ENCODE measurements at regions not wholly inside any gene's neighbourhood (a gene's known extent, or its start where the extent isn't known, plus 50 kb on each side); places are given as distances from the start of the nearest gene placed in this dataset.

DNA sequence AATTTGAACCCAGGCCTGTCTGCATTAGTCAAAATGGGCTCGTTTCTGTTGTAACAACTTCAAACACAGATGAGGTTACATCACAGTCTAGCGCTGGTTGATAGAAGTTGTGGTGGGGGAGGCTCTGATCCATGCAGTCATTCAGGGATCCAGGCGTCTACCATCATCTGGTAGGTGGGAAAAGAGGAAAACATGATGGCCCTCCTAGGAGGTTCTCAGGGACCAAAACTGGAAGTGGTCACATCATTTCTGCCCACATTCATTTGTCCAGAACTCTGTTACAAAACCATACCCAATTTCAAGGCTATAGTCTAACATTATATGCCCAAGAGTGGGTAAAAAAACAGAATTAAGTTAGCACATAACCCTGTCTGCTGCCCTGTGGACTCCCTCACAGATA lies 135.1 kb downstream of the PHETA1 start:
- H3K36me3 ChIP-seq (ENCODE audit: control insufficient read depth in 2 of 4, insufficient read depth in 4 of 4, low read length in 3 of 4), result no peaks in the 10 kb centered on the region
- CTCF ChIA-PET (ENCODE audit: partially characterized antibody), result interaction anchor here (2.0 kb wide), 1 partner anchor 35 kb away, joined by 9 read pairs; no protein-coding TSS in a partner anchor
- H4K8ac ChIP-seq (ENCODE audit: extremely low read depth, insufficient read depth, low read length), result no peak overlapping the region
- H3K79me1 ChIP-seq (ENCODE audit: low read depth, low read length), result no peaks in the 10 kb centered on the region
- no peak overlapping the region for H2BK12ac ChIP-seq (ENCODE audit: low read depth, low read length)
- no peak overlapping the region for H3K56ac ChIP-seq (replicated peaks; ENCODE audit: insufficient read length, low read depth, low read length)
- no peak overlapping the region for H2BK20ac ChIP-seq (ENCODE audit: low read length)
- H2BK15ac ChIP-seq (ENCODE audit: low read length), result no peak overlapping the region
- H3K14ac ChIP-seq (ENCODE audit: insufficient read length), result no peak overlapping the region
- FAIRE-seq, result no peak
- H3K4me3 ChIP-seq (ENCODE audit: extremely low read depth in 1 of 4, insufficient read depth in 2 of 4, low read depth in 3 of 4, low read length in 4 of 4), result no peak overlapping the region
- no peak overlapping the region for H3K18ac ChIP-seq (ENCODE audit: extremely low read depth, low read length)
- no peak overlapping the region for H2BK120ac ChIP-seq (replicated peaks; ENCODE audit: low read depth, low read length)
- no peak overlapping the region for H3K9ac ChIP-seq (replicated peaks in 1 of 4; ENCODE audit: extremely low read depth in 1 of 4, low read depth in 3 of 4, low read length in 3 of 4)
- POLR2A ChIA-PET (ENCODE audit: partially characterized antibody), result interaction anchor here (1.2 kb wide), 1 partner anchor 10 kb away, joined by 3 read pairs; no protein-coding TSS in a partner anchor
- H3K27me3 ChIP-seq (replicated peaks in 1 of 4; ENCODE audit: control insufficient read depth in 3 of 4, extremely low read depth in 1 of 4, insufficient read depth in 3 of 4, low read length in 3 of 4), result no peaks in the 10 kb centered on the region; a peak in 1 of 7 replicates
- no peak overlapping the region for H2AK5ac ChIP-seq (ENCODE audit: low read depth, low read length)
- H2BK5ac ChIP-seq (ENCODE audit: low read depth, low read length), result no peak overlapping the region
- no peak overlapping the region for H3K4ac ChIP-seq (replicated peaks; ENCODE audit: insufficient read length, low read depth, low read length)
- no peak overlapping the region for H3K23ac ChIP-seq (ENCODE audit: insufficient read length)
- no peak for DNase-seq (ENCODE audit: low read depth in 1 of 2, low spot score in 2 of 2)
- no peak overlapping the region for H4K91ac ChIP-seq (replicated peaks; ENCODE audit: insufficient read length, low read length)
- TF ChIP-seq TAF1 (IDR thresholded peaks at IDR 0.05; ENCODE audit: low read depth, low read length), result no peak
- no peaks in the 10 kb centered on the region for H3K23me2 ChIP-seq (ENCODE audit: low read depth, low read length)
- 86% methylated on average over 3 of the region's 3 CpGs; no CpG with 5 or more reads in 1 of the 2 experiments for WGBS, 2 experiments (ENCODE audit: extremely low coverage in 1 of 2, insufficient coverage in 1 of 2, insufficient read length in 1 of 2, insufficient replicate concordance in 2 of 2, low coverage in 1 of 2, low lambda C conversion rate in 2 of 2, missing lambda C conversion rate in 1 of 2)
- H2AFZ ChIP-seq (ENCODE audit: low read length), result no peak overlapping the region
- H4K20me1 ChIP-seq (replicated peaks in 1 of 2; ENCODE audit: control insufficient read depth in 1 of 2, insufficient read depth in 2 of 2, low read length in 2 of 2), result no peaks in the 10 kb centered on the region
- H3K4me1 ChIP-seq (replicated peaks in 1 of 4; ENCODE audit: control insufficient read depth in 3 of 4, insufficient read depth in 4 of 4, low read length in 3 of 4), result no peaks in the 10 kb centered on the region; a peak in 1 of 7 replicates
- no peaks in the 10 kb centered on the region for H3K79me2 ChIP-seq (ENCODE audit: control insufficient read depth in 1 of 2, insufficient read depth in 2 of 2, low read length in 2 of 2)
- H4K5ac ChIP-seq (ENCODE audit: insufficient read length, low read depth, low read length), result no peak overlapping the region
- H3K27ac ChIP-seq (ENCODE audit: low read depth, low read length), result no peak overlapping the region
- H3K4me2 ChIP-seq (ENCODE audit: insufficient read depth in 1 of 2, low read depth in 2 of 2, low read length in 2 of 2), result no peak overlapping the region
- no peaks in the 10 kb centered on the region for H3K9me3 ChIP-seq (ENCODE audit: insufficient read depth in 2 of 2, low read depth in 1 of 2, low read length in 1 of 2)
